Left renal cortex interstitium (tissue), 4 donors: ENCODE measurements at regions not wholly inside any gene's neighbourhood (a gene's known extent, or its start where the extent isn't known, plus 50 kb on each side); places are given as distances from the start of the nearest gene placed in this dataset.
A peak's percentile ranks its signal among the peaks of the same experiment; 100 is the strongest.

ENCODE experiments used
- DNase-seq, 4 donors: peaks; one replicate each; pipeline ENCODE4 v3.0.0-alpha.2; 2013; ENCODE audit warnings: low read depth in 4 of 4, low spot score in 2 of 4, missing footprints in 1 of 4

GRCh38 chr16:82260212-82260795 is 90.3 kb upstream of the MPHOSPH6 start:
- DNase-seq: no peak

GRCh38 chr16:82259731-82260130 is 89.7 kb upstream of the MPHOSPH6 start:
- no peak for DNase-seq

GRCh38 chr16:82257990-82258389 is 88.0 kb upstream of the MPHOSPH6 start:
- no peak for DNase-seq

- no peak for DNase-seq
These were observed 82.6 kb upstream of the MPHOSPH6 start for GRCh38 chr16:82252582-82252981.

GRCh38 chr16:82248677-82249076 is 78.7 kb upstream of the MPHOSPH6 start:
- no peak for DNase-seq

- no peak for DNase-seq
These were observed 78.1 kb upstream of the MPHOSPH6 start for GRCh38 chr16:82248012-82248656.

- no peak for DNase-seq
These were observed 72.2 kb upstream of the MPHOSPH6 start for GRCh38 chr16:82242201-82242600.

- DNase-seq: no peak
These were observed 71.5 kb upstream of the MPHOSPH6 start for GRCh38 chr16:82241469-82242052.

GRCh38 chr16:82240111-82240510 is 70.1 kb upstream of the MPHOSPH6 start:
- DNase-seq: no peak

- DNase-seq: no peak
These were observed 66.9 kb upstream of the MPHOSPH6 start for GRCh38 chr16:82236875-82237274.

- DNase-seq: no peak
These were observed 66.4 kb upstream of the MPHOSPH6 start for GRCh38 chr16:82236415-82236814.

GRCh38 chr16:82232806-82233205 is 62.8 kb upstream of the MPHOSPH6 start:
- no peak for DNase-seq

- DNase-seq: no peak
These were observed 61.2 kb upstream of the MPHOSPH6 start for GRCh38 chr16:82231008-82231787.

GRCh38 chr16:82229800-82230619 is 60.0 kb upstream of the MPHOSPH6 start:
- peak; percentile 15 to 51 (median 29) for DNase-seq

GRCh38 chr16:82226327-82226726 is 56.3 kb upstream of the MPHOSPH6 start:
- DNase-seq: no peak

- DNase-seq: no peak
These were observed 54.8 kb upstream of the MPHOSPH6 start for GRCh38 chr16:82224821-82225220.

GRCh38 chr16:82220541-82220940 is 50.5 kb upstream of the MPHOSPH6 start:
- no peak for DNase-seq
